Astrocyte (in vitro differentiated cells and primary cell): ENCODE measurements at regions not wholly inside any gene's neighbourhood (a gene's known extent, or its start where the extent isn't known, plus 50 kb on each side); places are given as distances from the start of the nearest gene placed in this dataset.

ENCODE experiments used
- DNase-seq: peaks from one replicate; pipeline ENCODE4 v3.0.0-alpha.2; 2010; ENCODE audit warnings: low read depth
- FAIRE-seq: peaks from 2 replicates; lab custom pipeline; 2011; peaks lifted over from hg19 to GRCh38; lab: Jason Lieb, UNC
- H2AFZ ChIP-seq: 2 replicates; pipeline ENCODE4 v1.6.0; 2012; ENCODE audit warnings: low read depth, low read length, inconsistent platforms
- H3K27ac ChIP-seq: 2 replicates; pipeline ENCODE4 v1.5.1; 2011; ENCODE audit warnings: low read depth, low read length, inconsistent platforms
- H3K27me3 ChIP-seq: 2 replicates; pipeline ENCODE4 v1.6.0; 2011; ENCODE audit warnings: low read length, inconsistent platforms; ENCODE audit not compliant: insufficient read depth
- H3K36me3 ChIP-seq: 2 replicates; pipeline ENCODE4 v1.5.1; 2011; ENCODE audit warnings: low read length, inconsistent platforms; ENCODE audit not compliant: insufficient read depth
- H3K4me1 ChIP-seq: 2 replicates; pipeline ENCODE4 v1.5.1; 2011; ENCODE audit warnings: low read length, inconsistent platforms; ENCODE audit not compliant: insufficient read depth
- H3K4me2 ChIP-seq: 2 replicates; pipeline ENCODE4 v1.6.0; 2012; ENCODE audit warnings: low read length, inconsistent platforms
- H3K4me3 ChIP-seq: 2 replicates; pipeline ENCODE4 v1.5.1; 2011; ENCODE audit warnings: low read depth, mild to moderate bottlenecking, low read length, inconsistent platforms; ENCODE audit not compliant: insufficient read depth
- H3K79me2 ChIP-seq: 2 replicates; pipeline ENCODE4 v1.6.0; 2012; ENCODE audit warnings: mild to moderate bottlenecking, low read length, inconsistent platforms; ENCODE audit not compliant: insufficient read depth
- H3K9ac ChIP-seq: 2 replicates; pipeline ENCODE4 v1.6.0; 2012; ENCODE audit warnings: mild to moderate bottlenecking, low read length, inconsistent platforms
- H3K9me3 ChIP-seq: 2 replicates; pipeline ENCODE4 v1.5.1; 2012; ENCODE audit warnings: low read depth, mild to moderate bottlenecking, low read length, inconsistent platforms; ENCODE audit not compliant: insufficient read depth
- H4K20me1 ChIP-seq: 2 replicates; pipeline ENCODE4 v1.6.0; 2012; ENCODE audit warnings: low read length, inconsistent platforms; ENCODE audit not compliant: insufficient read depth
- H3K27ac Mint-ChIP-seq: one replicate; pipeline ENCODE4 v1.8.0; 2021; ENCODE audit warnings: mild to moderate bottlenecking, mixed read lengths; ENCODE audit not compliant: unreplicated experiment
- H3K27me3 Mint-ChIP-seq: one replicate; pipeline ENCODE4 v1.8.0; 2021; ENCODE audit warnings: low read depth, mixed read lengths; ENCODE audit not compliant: unreplicated experiment
- H3K36me3 Mint-ChIP-seq: one replicate; pipeline ENCODE4 v1.8.0; 2021; ENCODE audit warnings: low read depth, mixed read lengths; ENCODE audit not compliant: unreplicated experiment
- H3K4me1 Mint-ChIP-seq: one replicate; pipeline ENCODE4 v1.8.0; 2021; ENCODE audit warnings: low read depth, mixed read lengths; ENCODE audit not compliant: unreplicated experiment
- H3K4me3 Mint-ChIP-seq: one replicate; pipeline ENCODE4 v1.8.0; 2021; ENCODE audit warnings: mild to moderate bottlenecking, moderate library complexity, mixed read lengths; ENCODE audit not compliant: unreplicated experiment
- H3K9me3 Mint-ChIP-seq: one replicate; pipeline ENCODE4 v1.8.0; 2021; ENCODE audit warnings: mild to moderate bottlenecking, mixed read lengths; ENCODE audit not compliant: unreplicated experiment
- CTCF ChIP-seq: IDR thresholded peaks from 2 replicates; pipeline ENCODE4 v1.5.1; 2011; ENCODE audit warnings: low read depth, mild to moderate bottlenecking, inconsistent platforms, low read length, moderate library complexity; ENCODE audit not compliant: insufficient read depth
- EZH2 ChIP-seq: IDR thresholded peaks from 2 replicates; pipeline ENCODE4 v1.6.1; 2012; ENCODE audit warnings: mild to moderate bottlenecking, low read length, inconsistent platforms; ENCODE audit not compliant: insufficient read depth

GRCh38 chr12:75606151-75606550 lies 94.7 kb upstream of the KRR1 start:
- H3K36me3 Mint-ChIP-seq = no peaks in the 10 kb centered on the region
- Histone ChIP-seq H3K36me3 (no peaks in the 10 kb centered on the region), H3K4me3 (no peak overlapping the region), H4K20me1 (no peaks in the 10 kb centered on the region), H3K4me2 (no peak overlapping the region), H3K9me3 (no peaks in the 10 kb centered on the region), H3K4me1 (no peaks in the 10 kb centered on the region), H3K27ac (no peak overlapping the region), H3K27me3 (no peaks in the 10 kb centered on the region), H3K9ac (no peak overlapping the region), H2AFZ (no peak overlapping the region), H3K79me2 (no peaks in the 10 kb centered on the region)
- H3K27me3 Mint-ChIP-seq = no peaks in the 10 kb centered on the region
- DNase-seq (no peak), FAIRE-seq (no peak)
- no peak overlapping the region for H3K27ac Mint-ChIP-seq
- H3K9me3 Mint-ChIP-seq = no peaks in the 10 kb centered on the region
- H3K4me1 Mint-ChIP-seq = no peaks in the 10 kb centered on the region
- TF ChIP-seq EZH2 (no peak), CTCF (no peak)
- no peak overlapping the region for H3K4me3 Mint-ChIP-seq

DNA sequence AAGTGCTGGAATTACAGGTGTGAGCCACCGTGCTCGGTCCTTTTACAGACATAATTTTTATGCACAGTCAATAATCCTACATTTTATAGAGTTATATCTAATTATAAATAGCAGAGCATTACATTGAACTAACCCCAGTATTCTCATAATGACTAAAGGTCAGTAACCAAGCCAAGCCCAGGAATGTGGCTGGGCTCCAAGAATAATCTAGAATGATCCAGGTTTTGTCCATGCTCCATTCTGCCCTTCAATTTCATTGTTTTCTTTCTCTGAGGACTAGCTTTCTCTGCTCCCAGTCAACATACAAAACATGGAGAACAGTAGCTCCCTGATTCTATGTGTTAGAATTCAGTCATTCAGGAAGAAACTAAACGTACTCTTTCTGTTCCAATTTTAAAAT lies 92.1 kb upstream of the KRR1 start:
- Histone ChIP-seq H3K4me1 (no peaks in the 10 kb centered on the region), H3K36me3 (no peaks in the 10 kb centered on the region), H3K9me3 (no peaks in the 10 kb centered on the region), H3K27me3 (no peaks in the 10 kb centered on the region), H3K27ac (no peak overlapping the region), H4K20me1 (no peaks in the 10 kb centered on the region), H3K4me2 (no peak overlapping the region), H3K79me2 (no peaks in the 10 kb centered on the region), H3K4me3 (no peak overlapping the region), H3K9ac (no peak overlapping the region), H2AFZ (no peak overlapping the region)
- no peaks in the 10 kb centered on the region for H3K36me3 Mint-ChIP-seq
- H3K9me3 Mint-ChIP-seq = peaks cover 4% of the 10 kb centered on the region
- no peak for FAIRE-seq
- no peak overlapping the region for H3K4me3 Mint-ChIP-seq
- H3K27ac Mint-ChIP-seq = no peak overlapping the region
- no peaks in the 10 kb centered on the region for H3K4me1 Mint-ChIP-seq
- no peak for TF ChIP-seq EZH2
- no peak for TF ChIP-seq CTCF
- no peaks in the 10 kb centered on the region for H3K27me3 Mint-ChIP-seq
- DNase-seq = peak; percentile 19

DNA sequence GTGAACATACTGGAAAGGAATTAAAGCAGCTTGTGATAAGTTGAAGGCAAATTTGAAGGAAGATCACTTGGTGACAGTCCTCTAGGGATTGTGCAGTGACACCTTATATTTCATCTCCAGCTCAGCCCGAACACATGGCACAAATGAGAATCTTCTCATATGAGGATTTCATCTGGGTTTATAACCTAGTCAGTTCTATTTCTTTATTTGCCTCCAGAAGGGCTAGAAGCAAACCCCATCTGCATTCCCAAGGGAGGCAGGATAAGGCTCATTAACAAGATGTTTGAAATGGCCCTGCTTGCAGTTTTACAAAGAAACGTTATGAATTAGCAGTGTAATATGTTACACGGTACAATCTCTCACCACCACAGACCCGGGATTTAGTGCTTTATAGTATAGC lies 90.7 kb upstream of the KRR1 start:
- no peak overlapping the region for H3K27ac Mint-ChIP-seq
- H3K36me3 Mint-ChIP-seq = no peaks in the 10 kb centered on the region
- no peak for FAIRE-seq

More for the DNA sequence above, 90.7 kb upstream of the KRR1 start:
- H2AFZ ChIP-seq = no peak overlapping the region
- TF ChIP-seq EZH2 (no peak), CTCF (no peak)
- Mint-ChIP-seq H3K4me1 (no peaks in the 10 kb centered on the region), H3K4me3 (no peak overlapping the region), H3K9me3 (peaks cover 4% of the 10 kb centered on the region), H3K27me3 (no peaks in the 10 kb centered on the region)
- H3K9me3 ChIP-seq = no peaks in the 10 kb centered on the region
- no peaks in the 10 kb centered on the region for H3K79me2 ChIP-seq
- no peak overlapping the region for H3K4me2 ChIP-seq
- H4K20me1 ChIP-seq = no peaks in the 10 kb centered on the region
- H3K36me3 ChIP-seq = no peaks in the 10 kb centered on the region
- H3K27me3 ChIP-seq = no peaks in the 10 kb centered on the region
- no peak overlapping the region for H3K9ac ChIP-seq
- no peak overlapping the region for H3K27ac ChIP-seq
- H3K4me1 ChIP-seq = no peaks in the 10 kb centered on the region
- no peak for DNase-seq
- no peak overlapping the region for H3K4me3 ChIP-seq
